Endothelial cell of umbilical vein (primary cell): ENCODE measurements at regions not wholly inside any gene's neighbourhood (a gene's known extent, or its start where the extent isn't known, plus 50 kb on each side); places are given as distances from the start of the nearest gene placed in this dataset.

Experiments
- BruUV-seq: library from RNA; stranded (reverse); fragments of 400-500 nt; replicated peaks from 2 replicates; lab custom pipeline; 2021; lab: Mats Ljungman, UMichigan
- CTCF ChIA-PET: fragments of 300-600, 350-600 bp; sonication (Branson Sonifier 250); formaldehyde crosslinking; loops from one replicate; lab custom pipeline; 2021; ENCODE audit warnings: antibody characterized with exemption, inconsistent platforms; lab: Charles Lee
- POLR2A ChIA-PET: fragments of 300-600, 350-600 bp; sonication (Branson Sonifier 250); formaldehyde crosslinking; loops from one replicate; lab custom pipeline; 2021; ENCODE audit warnings: antibody characterized with exemption, inconsistent platforms; lab: Charles Lee
- DNase-seq: peaks from one replicate; pipeline ENCODE4 v3.0.0-alpha.2; 2011; ENCODE audit warnings: low read depth, low spot score
- FAIRE-seq: peaks from 2 replicates; lab custom pipeline; 2011; peaks lifted over from hg19 to GRCh38; lab: Jason Lieb, UNC
- H2AFZ ChIP-seq: 2 replicates; pipeline ENCODE4 v1.6.0; 2012; ENCODE audit warnings: low read depth, low read length, control low read depth, inconsistent platforms
- H3K27ac ChIP-seq: 2 replicates; pipeline ENCODE4 v1.5.1; 2011; ENCODE audit warnings: low read depth, mild to moderate bottlenecking, control low read depth, low read length, moderate library complexity; ENCODE audit not compliant: insufficient read depth
- H3K27me3 ChIP-seq, 2 experiments: 2 replicates each; pipeline versions ENCODE4 v1.6.0 to v1.6.1; 2011; ENCODE audit warnings: low read length in 2 of 2, mixed read lengths in 1 of 2; ENCODE audit not compliant: control insufficient read depth in 2 of 2, insufficient read depth in 2 of 2
- H3K36me3 ChIP-seq, 2 experiments: 2 replicates in 1 of 2; 3 replicates in 1 of 2; pipeline ENCODE4 v1.5.1; 2011; ENCODE audit warnings: low read length in 2 of 2, mild to moderate bottlenecking in 1 of 2, moderate library complexity in 1 of 2; ENCODE audit not compliant: control insufficient read depth in 2 of 2, insufficient read depth in 2 of 2; ENCODE audit errors: extremely low read depth in 1 of 2
- H3K4me1 ChIP-seq: 3 replicates; pipeline ENCODE4 v1.5.1; 2011; ENCODE audit warnings: mild to moderate bottlenecking, low read length; ENCODE audit not compliant: control insufficient read depth, insufficient read depth; ENCODE audit errors: extremely low read depth
- H3K4me2 ChIP-seq: 2 replicates; pipeline ENCODE4 v1.6.1; 2011; ENCODE audit warnings: low read length, control low read depth, mixed read lengths; ENCODE audit not compliant: insufficient read depth
- H3K4me3 ChIP-seq, 3 experiments: fragments of 200-600 bp in 1 of 3; sonication (generic), shearing (Covaris generic) in 1 of 3; replicated peaks in 1 of 3; 2 replicates each; pipeline ENCODE4 v1.5.1; 2011 to 2016; ENCODE audit warnings: control low read depth in 3 of 3, low read length in 3 of 3, mild to moderate bottlenecking in 2 of 3, inconsistent platforms in 1 of 3, low read depth in 1 of 3, moderate library complexity in 1 of 3; ENCODE audit not compliant: insufficient read depth in 1 of 3
- H3K79me2 ChIP-seq: 2 replicates; pipeline ENCODE4 v1.6.0; 2012; ENCODE audit warnings: low read length, inconsistent platforms; ENCODE audit not compliant: control insufficient read depth, insufficient read depth
- H3K9ac ChIP-seq: replicated peaks from 2 replicates; pipeline ENCODE3; 2011; ENCODE audit warnings: low read length, control low read depth; ENCODE audit not compliant: insufficient read depth; ENCODE audit errors: extremely low read depth
- H3K9me1 ChIP-seq: replicated peaks from 3 replicates; pipeline ENCODE4 v1.6.0; 2011; ENCODE audit warnings: mild to moderate bottlenecking, low read length; ENCODE audit not compliant: control insufficient read depth, insufficient read depth; ENCODE audit errors: extremely low read depth
- H3K9me3 ChIP-seq: replicated peaks from 2 replicates; pipeline ENCODE4 v1.5.1; 2012; ENCODE audit warnings: low read length, inconsistent platforms; ENCODE audit not compliant: control insufficient read depth, insufficient read depth
- H4K20me1 ChIP-seq: replicated peaks from 2 replicates; pipeline ENCODE3; 2011; ENCODE audit warnings: mild to moderate bottlenecking, low read length; ENCODE audit not compliant: control insufficient read depth, insufficient read depth; ENCODE audit errors: extremely low read depth
- EZH2 ChIP-seq: IDR thresholded peaks from 2 replicates; pipeline ENCODE4 v1.6.1; 2012; ENCODE audit warnings: borderline replicate concordance, low read depth, mild to moderate bottlenecking, moderate library complexity, low read length, inconsistent platforms; ENCODE audit not compliant: severe bottlenecking
- FOS ChIP-seq: IDR thresholded peaks from 2 replicates; pipeline ENCODE4 v1.6.1; 2011; ENCODE audit warnings: mild to moderate bottlenecking, low read length, moderate library complexity, borderline replicate concordance; ENCODE audit not compliant: insufficient read depth
- GATA2 ChIP-seq: IDR thresholded peaks from 2 replicates; pipeline ENCODE4 v1.7.0; 2011; ENCODE audit warnings: low read depth, mild to moderate bottlenecking, moderate library complexity, mixed read lengths, low read length; ENCODE audit not compliant: insufficient read length, insufficient read depth
- JUN ChIP-seq: IDR thresholded peaks from 2 replicates; pipeline ENCODE4 v1.6.1; 2011; ENCODE audit warnings: borderline replicate concordance, low read depth; ENCODE audit not compliant: insufficient read length, insufficient read depth
- MYC ChIP-seq: IDR thresholded peaks from one replicate; pipeline ENCODE4 v1.6.1; 2011; ENCODE audit warnings: mild to moderate bottlenecking, low read depth, low read length
- POLR2A ChIP-seq: IDR thresholded peaks from 2 replicates; pipeline ENCODE4 v1.6.1; 2012; ENCODE audit warnings: low read depth, mild to moderate bottlenecking, control low read depth, low read length
- POLR2AphosphoS5 ChIP-seq: IDR thresholded peaks from 2 replicates; pipeline ENCODE4 v1.6.1; 2012; ENCODE audit warnings: low read depth, mild to moderate bottlenecking, control low read depth, low read length, moderate library complexity; ENCODE audit not compliant: insufficient read depth
- dilution Hi-C: fragments of 300-500 bp; cut with MboI; formaldehyde crosslinking; loops from one replicate; pipeline ENCODE4 v1.15.0; 2019; ENCODE audit warnings: low sequenced_read_pairs; ENCODE audit not compliant: extremely low pct_ligation_motif_present
- intact Hi-C: fragments of 100-400 bp; cut with micrococcal nuclease; formaldehyde crosslinking; loops from one replicate; pipeline ENCODE4 v1.10.0; 2022
- TF ChIP-seq, protein P1 (sequence below), 2 donors: IDR thresholded peaks; 1 replicate in 1 of 2; 2 replicates in 1 of 2; pipeline ENCODE4 v1.5.1; 2011; ENCODE audit warnings: low read length in 2 of 2, mild to moderate bottlenecking in 2 of 2, moderate library complexity in 2 of 2, control low read depth in 1 of 2, inconsistent platforms in 1 of 2, low read depth in 1 of 2; ENCODE audit not compliant: insufficient read depth in 1 of 2; ENCODE audit errors: extremely low read depth in 1 of 2
- TF ChIP-seq, protein P2 (sequence below): IDR thresholded peaks from 2 replicates; pipeline ENCODE4 v1.6.1; 2011; ENCODE audit not compliant: insufficient read depth, insufficient read length

DNA sequence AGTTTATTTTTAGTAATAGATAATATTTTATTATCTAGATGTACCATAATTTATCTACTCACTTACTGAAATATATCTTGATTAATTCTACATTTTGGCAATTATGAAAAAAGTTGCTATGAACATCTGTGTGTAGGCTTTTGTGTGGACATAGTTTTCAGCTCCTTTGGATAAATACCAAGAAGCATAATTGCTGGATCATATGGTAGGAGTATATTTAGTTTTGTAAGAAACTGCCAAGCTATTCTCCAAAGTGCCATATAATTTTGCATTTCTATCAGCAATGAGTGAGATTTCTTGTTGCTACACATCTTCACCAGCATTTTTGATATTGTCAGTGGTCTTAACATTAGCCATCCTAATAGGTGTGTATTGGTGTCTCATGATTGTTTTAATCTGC, 882.6 kb upstream of the GRIA3 start:
- no peaks in the 10 kb centered on the region for H3K36me3 ChIP-seq
- no peaks in the 10 kb centered on the region for H3K4me1 ChIP-seq
- H3K9me3 ChIP-seq: no peaks in the 10 kb centered on the region
- dilution Hi-C loops (no loop called here), intact Hi-C loops (no loop called here)
- CTCF ChIA-PET: no interaction called here
- no peaks in the 10 kb centered on the region for H3K27me3 ChIP-seq
- POLR2A ChIA-PET: no interaction called here
- H4K20me1 ChIP-seq: no peaks in the 10 kb centered on the region
- FAIRE-seq (no peak), DNase-seq (no peak)
- H3K4me2 ChIP-seq: no peak overlapping the region
- no peak for TF ChIP-seq MYC
- TF ChIP-seq JUN: no peak
- TF ChIP-seq FOS: no peak
- TF ChIP-seq, protein P1, sequence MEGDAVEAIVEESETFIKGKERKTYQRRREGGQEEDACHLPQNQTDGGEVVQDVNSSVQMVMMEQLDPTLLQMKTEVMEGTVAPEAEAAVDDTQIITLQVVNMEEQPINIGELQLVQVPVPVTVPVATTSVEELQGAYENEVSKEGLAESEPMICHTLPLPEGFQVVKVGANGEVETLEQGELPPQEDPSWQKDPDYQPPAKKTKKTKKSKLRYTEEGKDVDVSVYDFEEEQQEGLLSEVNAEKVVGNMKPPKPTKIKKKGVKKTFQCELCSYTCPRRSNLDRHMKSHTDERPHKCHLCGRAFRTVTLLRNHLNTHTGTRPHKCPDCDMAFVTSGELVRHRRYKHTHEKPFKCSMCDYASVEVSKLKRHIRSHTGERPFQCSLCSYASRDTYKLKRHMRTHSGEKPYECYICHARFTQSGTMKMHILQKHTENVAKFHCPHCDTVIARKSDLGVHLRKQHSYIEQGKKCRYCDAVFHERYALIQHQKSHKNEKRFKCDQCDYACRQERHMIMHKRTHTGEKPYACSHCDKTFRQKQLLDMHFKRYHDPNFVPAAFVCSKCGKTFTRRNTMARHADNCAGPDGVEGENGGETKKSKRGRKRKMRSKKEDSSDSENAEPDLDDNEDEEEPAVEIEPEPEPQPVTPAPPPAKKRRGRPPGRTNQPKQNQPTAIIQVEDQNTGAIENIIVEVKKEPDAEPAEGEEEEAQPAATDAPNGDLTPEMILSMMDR (IDR thresholded peaks at IDR 0.05; ENCODE audit: extremely low read depth in 1 of 2, insufficient read depth in 1 of 2, low read depth in 1 of 2, low read length in 2 of 2): no peak
- TF ChIP-seq POLR2A: no peak
- BruUV-seq: no TSS peak
- no peak overlapping the region for H3K27ac ChIP-seq
- H3K79me2 ChIP-seq: no peaks in the 10 kb centered on the region
- H3K4me3 ChIP-seq: no peak overlapping the region
- H3K9ac ChIP-seq: no peak overlapping the region
- no peak overlapping the region for H2AFZ ChIP-seq
- no peaks in the 10 kb centered on the region for H3K9me1 ChIP-seq

- Histone ChIP-seq H3K27ac (no peak overlapping the region), H3K27me3 (no peaks in the 10 kb centered on the region), H3K4me3 (no peak overlapping the region), H3K4me2 (no peak overlapping the region), H3K36me3 (no peaks in the 10 kb centered on the region), H3K9ac (no peak overlapping the region), H4K20me1 (no peaks in the 10 kb centered on the region), H3K9me1 (no peaks in the 10 kb centered on the region), H3K4me1 (no peaks in the 10 kb centered on the region), H3K79me2 (no peaks in the 10 kb centered on the region), H2AFZ (no peak overlapping the region), H3K9me3 (no peaks in the 10 kb centered on the region)
- BruUV-seq: no TSS peak
- ChIA-PET POLR2A (no interaction called here), CTCF (no interaction called here)
- TF ChIP-seq, protein P2, sequence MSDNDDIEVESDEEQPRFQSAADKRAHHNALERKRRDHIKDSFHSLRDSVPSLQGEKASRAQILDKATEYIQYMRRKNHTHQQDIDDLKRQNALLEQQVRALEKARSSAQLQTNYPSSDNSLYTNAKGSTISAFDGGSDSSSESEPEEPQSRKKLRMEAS: no peak
- TF ChIP-seq FOS: no peak
- TF ChIP-seq POLR2A: no peak
- TF ChIP-seq JUN: no peak
- TF ChIP-seq MYC: no peak
- TF ChIP-seq, protein P1 (IDR thresholded peaks at IDR 0.05; ENCODE audit: extremely low read depth in 1 of 2, insufficient read depth in 1 of 2, low read depth in 1 of 2, low read length in 2 of 2): no peak
- no peak for TF ChIP-seq EZH2
- TF ChIP-seq GATA2: no peak
- no peak for TF ChIP-seq POLR2AphosphoS5
- FAIRE-seq (no peak), DNase-seq (no peak)
- dilution Hi-C loops: no loop called here
- intact Hi-C loops: no loop called here
These were observed 880.3 kb upstream of the GRIA3 start for GRCh38 chrX:122303761-122304160.
